HCT116 (cell line): ENCODE measurements at regions not wholly inside any gene's neighbourhood (a gene's known extent, or its start where the extent isn't known, plus 50 kb on each side); places are given as distances from the start of the nearest gene placed in this dataset.

Experiments
- ATAC-seq: fragments of 200-7000 bp; cut with Tn5 transposase; 2 replicates; pipeline ENCODE4 v1.9.1; 2020; ENCODE audit warnings: mild to moderate bottlenecking, moderate library complexity
- BruUV-seq: library from RNA; stranded (reverse); fragments of 400-500 nt; replicated peaks from 2 replicates; lab custom pipeline; 2021; lab: Mats Ljungman, UMichigan
- CTCF ChIA-PET: fragments of 300-600 bp; sonication (Branson Sonifier 250); formaldehyde crosslinking; loops from one replicate; lab custom pipeline; 2021; ENCODE audit warnings: antibody characterized with exemption; lab: Charles Lee
- POLR2A ChIA-PET: fragments of 300-600, 350-600 bp; sonication (Branson Sonifier 250); formaldehyde crosslinking; loops from one replicate; lab custom pipeline; 2021; ENCODE audit warnings: antibody characterized with exemption; lab: Charles Lee
- RAD21 ChIA-PET, 2 experiments: fragments of 300-600 bp; sonication (Branson Sonifier 250); formaldehyde crosslinking; loops; one replicate each; lab custom pipeline; 2023; ENCODE audit warnings: low total read pairs in 2 of 2; ENCODE audit not compliant: uncharacterized antibody in 2 of 2, unreplicated experiment in 2 of 2, low non-redundant PET in 1 of 2; lab: Charles Lee
- DNase-seq: peaks from one replicate; pipeline ENCODE4 v3.0.0-alpha.2; 2010; ENCODE audit warnings: low read depth, low spot score
- H2AFZ ChIP-seq: fragments of 200-600 bp; shearing (Covaris generic), sonication (generic); 2 replicates; pipeline ENCODE4 v1.6.1; 2017; ENCODE audit warnings: low read depth, mixed run types, mixed read lengths, antibody characterized with exemption, low read length; ENCODE audit not compliant: poor library complexity, severe bottlenecking
- H3K27ac ChIP-seq: 2 replicates; pipeline ENCODE4 v1.5.1; 2012; ENCODE audit warnings: low read depth, low read length
- H3K27me3 ChIP-seq: fragments of 200-600 bp; sonication (generic); 2 replicates; pipeline ENCODE4 v1.6.1; 2016; ENCODE audit warnings: mixed run types, low read length, mixed read lengths; ENCODE audit not compliant: insufficient read depth
- H3K36me3 ChIP-seq, 2 experiments: fragments of 200-500 bp in 1 of 2; fragments of 200-600 bp in 1 of 2; sonication (Bioruptor generic) in 1 of 2; sonication (generic) in 1 of 2; 2 replicates each; pipeline versions ENCODE4 v1.5.1 to v1.6.1; 2014 to 2016; ENCODE audit warnings: low read length in 2 of 2, inconsistent platforms in 1 of 2, mixed read lengths in 1 of 2, mixed run types in 1 of 2; ENCODE audit not compliant: insufficient read depth in 2 of 2, control insufficient read depth in 1 of 2
- H3K4me1 ChIP-seq, 2 experiments: fragments of 200-600 bp in 1 of 2; sonication (generic) in 1 of 2; 2 replicates each; pipeline versions ENCODE4 v1.5.1 to v1.6.1; 2012 to 2017; ENCODE audit warnings: low read length in 2 of 2, inconsistent platforms in 1 of 2, mild to moderate bottlenecking in 1 of 2, mixed read lengths in 1 of 2, mixed run types in 1 of 2, moderate library complexity in 1 of 2; ENCODE audit not compliant: insufficient read depth in 2 of 2, control insufficient read depth in 1 of 2
- H3K4me2 ChIP-seq: fragments of 200-600 bp; sonication (generic); 2 replicates; pipeline ENCODE4 v1.6.1; 2017; ENCODE audit warnings: mixed run types, low read length, mixed read lengths
- H3K4me3 ChIP-seq, 2 experiments: fragments of 200-600 bp in 1 of 2; sonication (generic) in 1 of 2; replicated peaks in 1 of 2; 2 replicates each; pipeline ENCODE4 v1.5.1; 2011 to 2016; ENCODE audit warnings: low read length in 2 of 2, control low read depth in 1 of 2, low read depth in 1 of 2, mild to moderate bottlenecking in 1 of 2, mixed read lengths in 1 of 2, mixed run types in 1 of 2
- H3K79me2 ChIP-seq: fragments of 200-600 bp; sonication (generic); 2 replicates; pipeline ENCODE4 v1.6.1; 2017; ENCODE audit warnings: mild to moderate bottlenecking, mixed run types, low read length, moderate library complexity, mixed read lengths; ENCODE audit not compliant: insufficient read depth
- H3K9ac ChIP-seq: fragments of 200-600 bp; sonication (generic); 2 replicates; pipeline ENCODE4 v1.6.1; 2016; ENCODE audit warnings: low read length, mixed read lengths
- H3K9me2 ChIP-seq: fragments of 200-600 bp; sonication (generic), shearing (Covaris generic); 2 replicates; pipeline ENCODE4 v1.6.1; 2017; ENCODE audit warnings: mixed run types, mild to moderate bottlenecking, moderate library complexity; ENCODE audit not compliant: insufficient read depth
- H3K9me3 ChIP-seq, 2 experiments: fragments of 200-500 bp in 1 of 2; fragments of 200-600 bp in 1 of 2; sonication (Bioruptor generic) in 1 of 2; sonication (generic) in 1 of 2; 2 replicates each; pipeline ENCODE4 v1.6.1; 2014 to 2017; ENCODE audit warnings: low read length in 2 of 2, mixed read lengths in 2 of 2, inconsistent platforms in 1 of 2, low read depth in 1 of 2, mild to moderate bottlenecking in 1 of 2, mixed run types in 1 of 2, moderate library complexity in 1 of 2; ENCODE audit not compliant: control insufficient read depth in 1 of 2, insufficient read depth in 1 of 2
- H4K20me1 ChIP-seq: fragments of 200-600 bp; sonication (generic), shearing (Covaris generic); 2 replicates; pipeline ENCODE4 v1.6.1; 2017; ENCODE audit warnings: mixed run types, mild to moderate bottlenecking, moderate library complexity; ENCODE audit not compliant: insufficient read depth
- FOSL1 ChIP-seq: IDR thresholded peaks from 2 replicates; pipeline ENCODE4 v1.6.1; 2012; ENCODE audit warnings: low read depth
- POLR2A ChIP-seq: IDR thresholded peaks from 2 replicates; pipeline ENCODE4 v1.7.0; 2011; ENCODE audit warnings: borderline replicate concordance; ENCODE audit not compliant: insufficient read depth, insufficient read length; ENCODE audit errors: extremely low read depth
- RAD21 ChIP-seq: IDR thresholded peaks from 2 replicates; pipeline ENCODE4 v1.6.1; 2012; ENCODE audit warnings: low read depth, mild to moderate bottlenecking
- ZBTB33 ChIP-seq: IDR thresholded peaks from 2 replicates; pipeline ENCODE4 v1.6.1; 2011; ENCODE audit warnings: mild to moderate bottlenecking, low read length, moderate library complexity; ENCODE audit not compliant: insufficient replicate concordance; ENCODE audit errors: extremely low read depth
- ZFX ChIP-seq: fragments of 450-650 bp; IDR thresholded peaks from 2 replicates; pipeline ENCODE4 v1.6.1; 2017
- intact Hi-C: fragments of 100-400 bp; cut with micrococcal nuclease; formaldehyde crosslinking; loops from 2 replicates; pipeline ENCODE4 v1.10.0; 2022
- TF ChIP-seq, protein P1 (sequence below): IDR thresholded peaks from 2 replicates; pipeline ENCODE4 v1.6.1; 2012; ENCODE audit warnings: low read depth

- POLR2A ChIA-PET = interaction anchor here (0.7 kb wide), 1 partner anchor 250 kb away, joined by 3 read pairs; no protein-coding TSS in a partner anchor
- no TSS peak for BruUV-seq
These were observed 59.7 kb upstream of the MAX start for GRCh38 chr14:65162031-65162430.

More at GRCh38 chr14:65162031-65162430, 59.7 kb upstream of the MAX start:
- H3K9me2 ChIP-seq = no peaks in the 10 kb centered on the region
- DNase-seq (no peak), ATAC-seq (no peak)
- H3K4me2 ChIP-seq = no peak overlapping the region
- intact Hi-C loops = loop anchor here (5.0 kb wide), 1 partner anchor 1240 kb away; no protein-coding TSS in a partner anchor
- no peaks in the 10 kb centered on the region for H3K36me3 ChIP-seq
- no peak overlapping the region for H3K4me3 ChIP-seq
- H3K9ac ChIP-seq = no peak overlapping the region
- no peaks in the 10 kb centered on the region for H4K20me1 ChIP-seq
- CTCF ChIA-PET = interaction anchor here (0.8 to 1.8 kb wide), 4 partner anchors 663 to 910 kb away, joined by 3 to 5 read pairs (median 3); no protein-coding TSS in a partner anchor
- H3K27ac ChIP-seq = no peak overlapping the region
- no peaks in the 10 kb centered on the region for H3K79me2 ChIP-seq
- no peak overlapping the region for H2AFZ ChIP-seq
- no peaks in the 10 kb centered on the region for H3K9me3 ChIP-seq
- no peaks in the 10 kb centered on the region for H3K4me1 ChIP-seq
- RAD21 ChIA-PET = no interaction called here
- TF ChIP-seq POLR2A (no peak), ZBTB33 (no peak), RAD21 (no peak), FOSL1 (no peak), ZFX (no peak)
- TF ChIP-seq, protein P1, sequence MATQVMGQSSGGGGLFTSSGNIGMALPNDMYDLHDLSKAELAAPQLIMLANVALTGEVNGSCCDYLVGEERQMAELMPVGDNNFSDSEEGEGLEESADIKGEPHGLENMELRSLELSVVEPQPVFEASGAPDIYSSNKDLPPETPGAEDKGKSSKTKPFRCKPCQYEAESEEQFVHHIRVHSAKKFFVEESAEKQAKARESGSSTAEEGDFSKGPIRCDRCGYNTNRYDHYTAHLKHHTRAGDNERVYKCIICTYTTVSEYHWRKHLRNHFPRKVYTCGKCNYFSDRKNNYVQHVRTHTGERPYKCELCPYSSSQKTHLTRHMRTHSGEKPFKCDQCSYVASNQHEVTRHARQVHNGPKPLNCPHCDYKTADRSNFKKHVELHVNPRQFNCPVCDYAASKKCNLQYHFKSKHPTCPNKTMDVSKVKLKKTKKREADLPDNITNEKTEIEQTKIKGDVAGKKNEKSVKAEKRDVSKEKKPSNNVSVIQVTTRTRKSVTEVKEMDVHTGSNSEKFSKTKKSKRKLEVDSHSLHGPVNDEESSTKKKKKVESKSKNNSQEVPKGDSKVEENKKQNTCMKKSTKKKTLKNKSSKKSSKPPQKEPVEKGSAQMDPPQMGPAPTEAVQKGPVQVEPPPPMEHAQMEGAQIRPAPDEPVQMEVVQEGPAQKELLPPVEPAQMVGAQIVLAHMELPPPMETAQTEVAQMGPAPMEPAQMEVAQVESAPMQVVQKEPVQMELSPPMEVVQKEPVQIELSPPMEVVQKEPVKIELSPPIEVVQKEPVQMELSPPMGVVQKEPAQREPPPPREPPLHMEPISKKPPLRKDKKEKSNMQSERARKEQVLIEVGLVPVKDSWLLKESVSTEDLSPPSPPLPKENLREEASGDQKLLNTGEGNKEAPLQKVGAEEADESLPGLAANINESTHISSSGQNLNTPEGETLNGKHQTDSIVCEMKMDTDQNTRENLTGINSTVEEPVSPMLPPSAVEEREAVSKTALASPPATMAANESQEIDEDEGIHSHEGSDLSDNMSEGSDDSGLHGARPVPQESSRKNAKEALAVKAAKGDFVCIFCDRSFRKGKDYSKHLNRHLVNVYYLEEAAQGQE = no peak
- no peaks in the 10 kb centered on the region for H3K27me3 ChIP-seq
